ENCODE measurements at regions not wholly inside any gene's neighbourhood (a gene's known extent, or its start where the extent isn't known, plus 50 kb on each side); places are given as distances from the start of the nearest gene placed in this dataset.

DNA sequence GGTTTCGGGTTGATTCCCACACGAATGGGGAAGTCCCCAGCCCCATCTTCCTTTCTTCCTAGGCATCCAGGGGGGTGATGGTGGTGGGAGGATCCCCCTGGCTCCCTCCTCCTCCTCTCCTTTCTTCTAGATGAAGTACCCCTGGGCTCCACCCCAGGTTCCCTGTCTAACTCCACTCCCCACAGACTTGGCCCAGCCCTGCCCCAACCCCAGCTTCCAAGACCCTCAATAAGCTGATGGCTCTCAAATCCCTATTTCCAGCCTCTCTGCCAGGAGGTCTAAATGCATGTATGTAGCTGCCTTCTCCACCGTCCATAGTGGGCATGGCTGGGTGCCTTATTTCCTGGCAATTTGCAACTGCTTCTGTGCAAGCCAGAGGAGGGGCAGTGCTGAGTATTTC lies 383.7 kb downstream of the BCL11B start:
- DNase-seq: no peak

DNA sequence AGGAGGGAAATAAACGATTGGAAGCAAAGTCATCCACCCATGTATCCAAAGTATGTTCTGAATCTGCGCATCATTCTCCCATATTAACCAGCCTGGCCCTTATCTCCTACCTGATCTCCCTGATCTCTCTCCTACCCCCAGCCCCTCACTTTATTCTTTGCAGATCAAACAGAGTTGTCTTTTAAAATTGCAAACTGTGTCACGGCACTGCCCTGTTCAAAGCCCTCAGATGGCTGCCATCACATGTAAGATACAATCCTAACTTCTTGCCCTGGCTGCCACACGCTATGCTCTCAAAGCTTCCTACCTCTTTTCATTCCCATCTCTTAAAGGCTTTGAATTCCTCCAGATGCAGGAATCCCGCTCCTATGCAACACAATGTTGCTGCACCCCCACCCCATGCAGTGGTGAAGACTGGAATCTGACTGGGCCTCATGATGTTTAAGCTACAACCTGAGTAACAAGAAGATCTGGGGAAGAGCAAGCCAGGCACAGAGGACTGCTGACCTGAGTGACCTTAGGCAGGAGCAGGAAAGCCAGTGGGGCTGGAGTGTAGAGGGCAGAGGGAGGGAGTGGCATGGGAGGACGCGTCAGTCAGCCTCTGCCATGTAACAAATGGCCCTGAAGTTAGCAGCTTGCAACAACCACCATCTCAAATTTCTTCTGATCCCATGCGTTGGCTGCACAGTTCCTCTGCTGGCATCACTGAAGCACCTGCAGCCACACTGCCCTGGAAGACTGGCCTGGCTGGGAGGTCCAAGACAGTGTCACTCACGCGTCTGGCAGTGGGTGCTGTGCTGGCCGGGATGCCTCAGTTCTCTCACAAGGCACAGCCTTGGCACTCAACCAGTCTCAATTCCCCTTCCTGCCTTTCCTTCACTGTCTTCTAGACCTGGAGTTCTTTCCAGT lies 382.8 kb downstream of the BCL11B start:
- DNase-seq: no peak

DNA sequence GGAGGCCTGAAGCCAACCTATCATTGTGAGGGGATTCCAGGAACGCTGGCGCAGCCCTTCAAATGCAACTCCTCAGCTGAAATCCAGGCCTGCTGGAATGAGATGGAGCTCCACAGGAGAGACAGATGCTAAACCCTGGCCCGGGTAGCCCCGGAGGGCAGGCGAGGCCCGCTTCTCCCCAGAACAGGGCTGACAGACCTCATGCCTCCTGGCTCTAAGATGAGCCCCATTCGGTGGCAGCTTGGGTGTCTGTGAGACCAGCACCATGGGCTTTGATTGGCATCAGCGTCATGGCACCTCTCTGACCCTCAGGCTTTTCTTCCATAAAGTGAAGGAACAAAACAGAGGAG lies 382.2 kb downstream of the BCL11B start:
- no peak for DNase-seq

DNA sequence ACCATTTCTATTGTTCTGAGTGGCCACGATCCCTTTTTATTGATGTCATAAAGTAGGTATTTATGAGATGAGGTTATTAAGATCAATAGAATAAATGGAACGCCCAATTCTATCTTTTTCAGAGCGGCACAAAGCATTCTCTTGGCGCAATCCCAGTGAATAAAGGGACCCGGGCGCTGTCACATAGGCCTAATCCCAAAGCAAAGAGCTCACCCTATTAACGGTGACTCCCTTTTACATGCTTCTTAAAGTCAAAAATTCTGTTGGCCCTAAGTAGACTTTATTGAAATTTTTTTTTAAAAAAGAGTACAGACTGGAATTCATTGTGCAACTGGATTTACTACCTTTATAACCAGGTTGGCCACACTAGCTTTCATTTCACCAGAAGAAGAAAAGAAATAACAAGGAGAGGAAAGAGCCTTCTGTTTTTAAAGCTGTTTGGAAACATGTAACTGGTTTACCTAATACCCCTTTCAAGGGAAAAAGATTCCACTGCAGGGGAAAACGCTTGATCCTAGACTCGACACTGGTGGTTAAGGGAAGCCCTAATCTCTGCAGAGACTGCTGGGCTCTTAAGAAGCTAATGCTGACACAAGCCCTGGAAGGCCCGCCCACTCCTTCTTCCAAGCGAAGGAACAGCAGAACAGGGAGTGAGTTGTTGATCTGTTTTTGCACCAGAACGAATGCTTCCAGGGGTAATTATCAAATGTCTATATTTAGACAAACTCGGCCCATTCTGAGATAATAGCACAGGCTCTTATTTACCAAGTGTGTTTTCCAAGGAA lies 381.2 kb downstream of the BCL11B start:
- DNase-seq: peak; percentile 67

DNA sequence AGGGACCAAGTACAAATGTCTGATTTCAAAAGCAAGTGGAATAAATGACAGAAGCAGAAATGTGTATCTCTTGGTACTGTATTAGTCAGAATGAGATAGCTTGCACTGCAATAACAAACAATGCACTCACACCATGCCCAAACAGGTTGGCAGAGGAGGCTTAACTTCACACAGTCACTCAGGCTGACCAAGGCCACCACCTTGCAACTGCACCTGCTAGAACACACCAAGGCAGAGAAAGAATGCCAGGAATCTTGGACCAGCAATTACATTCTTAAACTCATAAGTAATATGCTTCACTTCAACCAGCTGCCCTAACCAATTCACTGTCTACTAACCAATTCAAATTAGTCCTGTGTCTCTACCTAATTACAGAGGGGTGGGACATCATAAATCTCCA lies 378.3 kb downstream of the BCL11B start:
- DNase-seq: no peak

DNA sequence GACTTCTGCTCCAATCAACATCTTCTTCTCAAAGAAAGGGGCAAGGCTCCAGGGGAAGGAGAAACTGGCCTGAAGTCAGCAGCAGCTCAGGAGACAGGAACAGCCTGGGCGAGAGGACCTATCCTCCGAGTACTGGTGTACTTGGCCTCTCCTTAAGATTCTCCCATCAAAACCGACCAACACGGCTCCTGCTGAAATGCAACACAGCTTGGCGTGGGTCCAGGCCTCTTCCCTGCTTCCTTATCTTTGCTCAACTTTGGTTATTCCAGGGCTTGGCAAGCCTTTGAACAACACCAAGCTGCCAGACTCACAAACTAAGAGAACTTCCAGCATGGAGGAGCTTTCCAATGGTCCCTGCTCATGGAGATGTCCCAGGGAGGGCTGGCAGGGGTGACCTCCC lies 377.4 kb downstream of the BCL11B start:
- no peak for DNase-seq

DNA sequence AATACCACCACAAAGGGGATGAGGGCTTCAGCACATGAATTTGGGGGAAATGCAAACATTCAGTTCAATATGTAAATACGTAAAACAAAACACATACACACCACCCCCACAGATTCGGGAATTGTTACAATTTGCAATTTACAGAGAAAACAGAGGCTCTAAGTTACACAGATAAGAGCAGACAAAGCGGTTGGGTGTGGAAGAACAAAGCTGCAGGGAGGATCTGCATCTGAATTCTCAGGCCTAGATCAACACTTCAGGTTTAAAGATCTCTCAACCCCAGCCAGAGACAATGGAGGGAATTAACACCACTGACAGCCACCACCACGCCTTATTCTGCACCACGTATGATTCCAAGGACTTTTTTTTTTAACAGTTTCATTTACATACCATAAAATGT lies 375.5 kb downstream of the BCL11B start:
- no peak for DNase-seq

DNA sequence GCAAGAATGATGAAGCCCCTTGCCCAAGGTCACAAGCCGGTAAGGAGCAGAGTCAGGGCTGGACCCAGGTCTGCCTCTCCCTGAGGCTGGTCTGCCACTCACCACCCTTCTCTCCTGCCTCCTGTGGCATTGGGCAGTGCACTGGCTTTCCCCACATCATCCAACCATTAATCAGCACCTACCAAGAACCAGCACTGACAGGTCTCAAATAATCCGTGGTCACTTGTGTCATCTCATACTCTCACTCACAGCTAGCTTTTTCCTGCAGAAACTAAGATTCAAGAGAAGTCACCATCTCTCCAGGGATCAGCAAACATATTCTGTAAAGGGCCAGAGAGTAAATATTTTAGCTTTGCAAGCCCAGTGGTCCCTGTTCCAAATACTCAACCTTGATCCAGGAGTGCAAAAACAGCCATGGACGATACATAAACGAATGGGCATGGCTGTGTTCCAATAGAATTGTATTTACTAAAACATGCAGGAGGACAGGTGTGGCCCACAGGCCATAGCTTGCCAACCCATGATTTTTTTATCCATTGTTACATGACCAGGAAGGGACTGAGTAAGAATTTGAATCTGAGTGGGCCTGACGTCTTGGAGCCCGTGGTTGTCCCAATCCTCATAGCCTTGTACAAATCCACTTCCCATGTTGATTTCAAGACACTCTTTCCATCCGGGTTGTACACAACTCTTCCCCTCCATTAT lies 374.2 kb downstream of the BCL11B start:
- DNase-seq: no peak

DNA sequence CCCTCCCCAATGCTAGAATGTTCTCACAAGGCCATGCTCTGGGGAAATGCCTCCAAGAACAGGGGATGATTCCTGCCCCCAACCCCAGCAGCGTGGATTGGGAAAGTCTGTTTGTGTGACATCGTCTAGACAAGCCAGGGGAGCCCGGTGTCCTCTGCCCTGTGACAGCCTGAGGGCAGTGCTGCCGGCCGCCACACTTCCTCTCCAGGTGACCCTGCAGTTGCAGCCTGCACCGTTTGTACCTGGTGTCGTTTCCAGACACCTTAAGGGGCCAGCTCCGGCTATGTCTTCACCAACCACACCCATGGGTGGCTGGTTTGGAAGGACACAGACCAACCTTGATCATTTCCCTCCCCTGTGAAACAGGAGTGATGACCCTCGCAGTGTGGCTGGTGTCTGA lies 372.6 kb downstream of the BCL11B start:
- no peak for DNase-seq

DNA sequence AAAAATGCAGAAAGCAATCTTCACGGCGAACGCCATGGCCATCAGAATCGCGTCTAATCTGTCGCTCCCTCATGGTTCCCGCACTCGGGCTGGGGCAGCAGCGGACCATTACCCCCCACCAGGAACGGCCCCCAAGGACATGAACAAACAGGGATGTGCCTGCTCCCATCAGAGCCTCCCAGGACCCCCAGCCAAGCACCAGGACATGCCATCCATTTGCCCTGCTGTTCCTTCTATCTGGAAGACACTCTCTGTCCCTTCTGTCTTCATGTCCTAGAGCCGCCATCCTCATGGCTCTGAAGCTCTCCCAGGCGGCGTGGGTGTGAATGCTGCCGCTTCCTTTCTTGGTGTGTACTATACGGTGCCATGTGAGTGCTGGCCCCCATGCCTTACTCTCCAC lies 371.8 kb downstream of the BCL11B start:
- DNase-seq: no peak

DNA sequence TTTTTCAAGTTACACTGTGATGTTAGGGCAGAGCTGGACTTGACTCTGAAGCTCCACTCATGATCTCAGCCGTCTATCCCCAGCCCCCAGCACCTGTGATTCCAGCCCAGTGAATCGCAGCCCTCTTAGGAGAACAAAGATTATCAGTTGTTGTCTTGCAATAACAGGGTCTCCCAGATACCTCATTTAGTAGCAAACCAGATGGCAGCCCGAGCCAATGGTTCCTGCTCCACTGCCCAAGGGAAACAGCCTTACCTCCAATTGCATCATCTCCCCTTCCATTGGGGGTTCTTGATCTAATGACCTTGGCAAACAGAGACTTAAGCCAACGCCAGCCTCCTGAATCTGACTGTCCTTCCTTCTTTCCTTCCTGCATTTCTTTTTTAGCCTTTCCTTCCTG lies 371.2 kb downstream of the BCL11B start:
- no peak for DNase-seq

DNA sequence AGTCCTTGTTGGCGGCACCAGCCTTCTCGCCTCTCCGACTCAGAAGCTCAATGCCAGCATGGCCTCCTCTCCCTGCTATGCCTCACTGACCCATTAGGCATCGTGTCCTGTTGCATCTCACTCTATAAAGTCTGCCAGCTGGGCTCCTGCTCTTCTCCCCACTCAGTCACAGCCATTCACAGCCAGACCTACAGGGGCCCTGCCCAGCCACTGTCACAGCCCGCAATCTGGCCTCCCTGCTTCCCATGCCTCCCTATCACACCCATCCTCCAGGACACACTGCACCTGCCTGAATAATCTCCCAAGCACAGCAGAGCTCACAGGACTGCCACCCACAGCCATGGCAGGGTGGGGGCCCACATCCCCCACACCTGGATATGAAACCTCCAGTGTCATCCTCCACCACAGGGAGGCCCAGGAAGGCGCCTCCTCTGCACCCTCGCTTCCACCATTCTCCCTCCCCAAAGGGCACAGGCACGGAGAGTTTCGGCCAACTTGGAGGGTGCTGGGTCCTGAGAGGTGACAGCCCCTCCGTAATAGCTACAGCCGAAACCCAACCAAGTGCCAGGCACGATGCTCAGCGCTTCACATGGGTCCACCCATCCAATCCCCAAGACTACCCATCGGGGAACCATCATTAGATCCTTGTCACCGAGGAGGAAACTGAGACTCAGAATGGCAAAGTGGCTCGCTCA lies 370.3 kb downstream of the BCL11B start:
- DNase-seq: no peak

DNA sequence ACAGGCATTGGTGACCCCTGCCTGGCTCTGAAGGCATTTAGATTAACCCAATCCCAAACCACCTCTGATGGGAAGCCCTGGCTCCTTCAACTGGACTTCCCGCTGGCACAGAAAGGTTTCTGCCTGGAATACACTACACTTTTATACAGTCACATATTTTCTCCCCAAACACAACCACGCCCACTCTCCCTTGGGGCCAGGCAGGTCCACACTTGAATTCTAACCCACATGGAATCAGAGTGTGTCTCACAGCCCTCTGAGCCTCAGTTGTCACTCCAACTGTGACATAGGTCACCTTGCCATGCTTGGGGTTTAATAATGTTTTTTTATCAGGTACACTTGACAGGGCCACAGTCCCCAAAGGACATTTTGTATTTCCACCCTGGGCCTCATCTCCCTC lies 368.6 kb downstream of the BCL11B start:
- no peak for DNase-seq

DNA sequence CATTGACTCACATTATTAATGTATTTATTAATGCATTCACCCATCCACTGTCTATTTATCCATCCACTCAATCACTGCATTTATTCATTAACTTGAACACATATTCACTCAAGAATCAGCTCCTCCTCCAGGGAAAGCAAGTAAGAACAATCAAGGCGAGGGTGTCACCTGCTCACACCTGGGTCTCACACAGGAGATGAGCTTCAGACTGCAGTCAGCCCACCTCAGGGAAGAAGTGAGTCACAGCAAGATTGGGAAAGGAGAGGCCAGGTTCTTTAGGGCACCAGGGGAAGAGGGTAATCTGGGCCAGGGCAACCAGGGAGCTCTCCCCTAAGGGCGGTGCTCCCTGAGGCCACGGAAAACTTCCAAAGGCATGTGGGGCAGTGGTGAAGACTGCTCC lies 367.3 kb downstream of the BCL11B start:
- DNase-seq: no peak

DNA sequence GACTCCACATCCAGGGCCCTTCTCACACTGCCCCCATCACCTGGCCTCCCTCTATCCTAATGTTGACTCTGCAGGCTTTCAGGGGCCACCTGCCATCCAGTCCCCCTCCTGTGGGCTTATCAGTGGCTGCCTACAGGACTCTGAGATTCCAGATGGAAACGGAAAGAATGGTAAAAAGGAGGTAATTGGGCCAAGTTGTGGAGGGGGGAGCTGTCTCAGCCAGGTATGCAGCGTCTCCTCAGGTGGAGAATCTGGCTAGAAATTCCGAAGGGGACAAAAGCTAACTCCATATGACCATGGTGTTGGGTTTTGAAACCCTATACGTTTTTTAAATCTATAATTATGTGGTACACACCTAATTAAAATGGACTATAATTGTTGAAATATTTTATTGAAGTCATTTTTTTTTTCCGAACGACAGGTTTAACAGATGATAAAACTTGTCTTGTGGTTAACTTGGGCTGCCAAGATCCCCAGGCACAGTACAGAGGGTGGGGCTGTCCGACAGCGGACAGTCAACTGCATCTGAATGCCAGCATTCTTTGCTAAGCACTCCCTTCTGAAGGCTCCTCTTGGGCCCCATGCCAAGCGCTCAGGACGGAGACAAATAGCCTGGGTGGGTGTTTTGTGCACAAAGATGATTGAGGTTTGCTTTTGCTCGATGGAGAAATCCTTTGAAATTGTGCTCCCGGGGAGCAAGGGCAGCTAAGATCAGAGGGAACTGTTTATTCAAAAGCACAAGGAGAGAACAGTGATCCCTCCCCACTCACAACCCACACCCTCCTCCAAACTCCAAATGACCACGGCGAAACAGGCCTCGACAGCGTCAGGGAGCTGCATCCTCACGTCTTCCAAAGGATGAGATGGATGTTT lies 365.6 kb downstream of the BCL11B start:
- DNase-seq: peak; percentile 72

DNA sequence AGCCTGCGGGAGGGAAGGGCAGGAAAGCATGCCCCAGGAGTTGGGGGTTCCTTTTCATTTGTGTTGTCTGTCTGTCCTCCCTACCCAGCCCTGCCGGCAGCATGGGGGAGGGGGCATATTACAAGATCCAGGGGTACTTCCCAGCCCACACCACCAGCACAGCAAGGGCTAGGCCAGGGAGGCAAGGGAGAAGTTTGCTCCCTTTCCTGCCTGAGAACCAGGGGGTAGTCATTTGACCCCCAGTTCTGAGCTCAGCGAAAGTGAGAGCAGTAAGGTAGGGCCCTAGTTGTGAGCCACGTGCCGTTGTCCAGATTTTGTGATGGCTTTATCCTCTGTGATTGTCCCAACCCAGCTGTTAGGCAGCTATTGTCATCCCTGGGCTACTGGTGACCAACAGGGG lies 364.7 kb downstream of the BCL11B start:
- DNase-seq: no peak

DNA sequence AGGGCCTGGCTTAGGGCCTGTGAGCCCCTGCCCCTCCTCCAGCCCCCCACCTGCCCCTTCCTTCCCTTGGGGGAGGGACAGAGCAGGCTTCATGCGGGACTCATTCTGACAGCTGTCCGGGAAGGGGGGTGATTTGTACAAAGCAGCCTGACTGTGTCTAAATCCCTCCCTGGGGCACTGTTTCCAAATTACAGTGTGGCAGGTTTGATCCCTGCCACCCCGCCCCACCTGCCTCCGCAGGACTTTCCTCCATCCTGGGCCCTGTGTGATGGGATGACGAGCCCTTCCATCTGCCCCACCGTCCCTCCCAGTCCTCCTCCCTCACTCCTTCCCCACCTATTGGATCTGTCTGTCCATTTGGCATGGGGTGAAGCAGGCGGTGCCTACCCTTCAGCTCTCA lies 363.9 kb downstream of the BCL11B start:
- no peak for DNase-seq

DNA sequence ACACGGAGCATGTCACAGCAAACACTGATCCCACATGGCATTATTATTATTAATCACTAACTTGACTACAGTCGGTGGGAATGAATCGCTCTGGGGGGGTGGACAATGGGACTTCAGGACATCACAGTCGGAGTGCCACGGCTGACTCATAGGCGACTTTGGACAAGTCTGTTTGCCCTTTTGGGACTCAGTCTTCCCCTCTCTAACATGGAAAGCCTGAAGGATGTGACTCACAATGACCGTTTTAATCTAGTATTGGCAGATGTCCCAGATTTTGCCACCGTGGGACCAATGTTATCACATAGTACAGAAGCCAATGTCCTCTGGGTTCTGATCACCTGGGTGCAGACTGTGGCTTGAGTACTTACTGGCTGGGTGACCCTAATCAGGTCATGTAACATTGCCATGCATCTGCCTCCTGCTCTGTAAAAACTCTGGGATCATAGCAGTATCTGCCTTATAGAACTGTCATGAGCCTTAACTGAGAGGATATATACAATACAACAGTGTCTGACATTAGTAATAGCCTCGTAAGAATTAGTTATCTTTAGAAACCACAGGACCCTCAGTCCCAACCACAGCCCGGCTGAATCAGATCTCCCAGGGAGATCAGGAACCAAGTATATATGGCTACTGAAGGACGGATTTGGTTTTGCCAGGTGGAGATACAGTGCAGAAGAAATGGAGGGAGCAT lies 362.6 kb downstream of the BCL11B start:
- no peak for DNase-seq

DNA sequence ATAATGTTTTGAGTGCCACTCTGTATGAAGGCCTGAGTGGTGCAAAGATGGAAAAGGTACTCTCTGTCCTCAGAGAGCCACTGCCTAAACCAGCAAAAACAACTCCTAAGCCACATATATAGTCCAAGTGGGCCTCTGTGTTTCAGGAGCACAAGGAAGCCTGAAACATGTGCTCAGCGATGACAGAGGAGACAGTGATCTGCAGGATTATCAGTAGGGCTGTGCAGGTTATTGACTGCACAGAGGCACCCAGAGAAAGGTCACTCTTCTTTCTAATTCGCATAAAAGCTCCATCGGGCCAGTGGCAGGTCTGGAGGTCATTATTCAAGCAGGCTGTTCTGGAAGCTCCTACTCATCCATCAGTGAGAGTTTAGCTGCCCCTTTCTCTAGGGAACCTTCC lies 361.9 kb downstream of the BCL11B start:
- no peak for DNase-seq

DNA sequence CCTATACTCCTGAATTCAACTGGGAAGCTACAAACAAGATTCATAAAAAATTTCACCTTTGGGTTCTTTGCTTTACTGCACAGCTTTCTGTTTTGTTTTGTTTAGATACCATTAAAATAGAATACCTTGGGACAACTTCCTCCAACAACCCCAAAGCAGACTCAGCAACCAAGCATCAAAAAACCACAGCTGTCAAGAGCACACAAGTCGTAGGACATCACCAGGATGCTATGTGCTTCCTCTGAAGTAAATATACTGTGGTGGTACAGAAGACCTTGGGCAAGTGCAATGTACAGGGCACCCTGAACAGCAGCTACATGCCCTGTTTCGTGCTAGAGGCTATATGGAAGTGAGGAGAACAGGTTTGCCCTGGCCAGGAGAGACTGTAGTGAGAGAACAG lies 359.3 kb downstream of the BCL11B start:
- no peak for DNase-seq

DNA sequence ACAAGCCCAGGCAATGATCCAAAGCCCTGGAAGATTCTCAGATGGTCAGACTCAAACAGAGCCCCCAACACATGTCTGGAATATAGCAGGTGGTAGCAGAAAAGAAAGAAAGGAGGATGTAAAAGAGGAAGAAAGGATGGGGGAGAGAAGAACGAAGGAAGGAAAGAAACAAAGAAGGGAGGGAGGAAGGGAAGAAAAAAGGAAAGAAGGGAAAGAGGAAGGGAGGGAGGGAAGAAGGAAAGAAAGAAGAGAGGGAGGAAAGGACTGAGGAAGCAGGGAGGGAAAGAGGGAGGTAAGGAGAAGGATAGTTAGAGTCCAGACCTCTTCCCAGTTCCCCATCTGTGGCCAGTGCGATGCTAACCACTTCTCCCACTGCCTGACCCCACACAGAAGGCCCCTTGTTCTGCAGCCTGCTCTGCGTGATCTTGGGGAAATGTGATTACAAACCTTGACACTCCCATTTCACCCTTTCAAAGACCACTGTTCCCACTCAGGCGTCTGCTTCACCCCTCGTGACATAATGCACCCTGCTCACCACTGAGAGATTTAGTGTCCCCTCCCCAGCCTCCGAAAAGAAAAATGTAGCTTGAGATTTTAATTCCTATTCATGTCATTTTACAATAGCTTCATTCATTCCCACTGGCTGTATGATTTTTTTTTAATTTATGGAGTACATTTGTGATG lies 357.9 kb downstream of the BCL11B start:
- DNase-seq: no peak
